ENCODE measurements at regions not wholly inside any gene's neighbourhood (a gene's known extent, or its start where the extent isn't known, plus 50 kb on each side); places are given as distances from the start of the nearest gene placed in this dataset.

DNA sequence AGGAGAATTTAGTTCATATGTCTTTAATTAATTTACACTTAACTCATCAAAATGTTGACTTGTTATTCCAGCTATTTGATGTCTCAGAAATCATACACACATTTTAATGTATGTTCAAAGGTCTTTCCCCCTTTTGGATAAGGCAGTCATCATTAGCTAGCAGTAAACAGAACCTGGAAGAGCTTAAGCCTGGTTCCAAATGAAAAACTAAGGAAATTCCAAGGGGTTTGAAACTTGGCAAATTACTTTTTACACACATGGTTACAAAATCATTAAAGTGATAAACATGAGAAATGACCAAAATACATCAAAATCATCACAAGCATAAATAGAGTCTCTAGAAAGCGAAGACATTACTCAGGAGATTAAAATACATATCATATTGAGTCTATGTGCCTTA is 359.8 kb upstream of the ZNF608 start:
- DNase-seq = no peak

DNA sequence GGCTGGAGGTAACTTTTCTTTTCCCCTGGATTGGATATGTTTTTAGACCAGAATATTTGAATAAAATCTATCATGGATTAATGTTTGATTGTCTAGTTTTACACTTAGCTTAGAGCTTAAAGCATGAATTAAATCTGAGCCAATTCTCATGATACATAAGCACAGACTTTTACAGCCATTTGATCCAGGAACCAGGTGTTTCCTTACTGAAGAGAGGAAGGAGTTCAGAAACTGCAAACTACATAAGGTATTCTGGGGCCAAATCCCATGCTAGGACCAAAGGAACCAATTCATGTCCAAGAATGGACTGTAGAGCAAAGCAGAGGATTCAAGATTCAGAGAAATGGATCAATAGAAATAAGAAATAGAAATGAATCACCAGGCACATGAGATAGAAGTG is 360.4 kb upstream of the ZNF608 start:
- DNase-seq = no peak

DNA sequence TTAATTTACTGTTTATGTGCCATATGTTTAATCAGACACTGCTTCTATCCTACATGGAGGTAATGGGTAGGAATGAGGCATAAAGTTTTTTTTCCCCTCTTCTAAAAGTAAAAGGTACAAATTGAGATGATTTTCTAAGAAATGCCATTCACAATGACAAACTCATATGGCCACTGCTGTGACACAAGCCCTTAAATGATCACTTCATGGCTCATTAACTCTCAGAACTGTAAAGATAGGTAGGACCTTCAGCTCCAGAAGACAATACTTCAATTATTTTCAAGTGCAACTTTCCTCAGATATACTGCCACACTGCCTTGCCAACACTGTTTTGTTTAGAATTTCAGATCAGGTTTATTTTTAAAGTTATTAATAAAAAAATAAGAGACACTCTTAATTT is 362.9 kb upstream of the ZNF608 start:
- no peak for DNase-seq

DNA sequence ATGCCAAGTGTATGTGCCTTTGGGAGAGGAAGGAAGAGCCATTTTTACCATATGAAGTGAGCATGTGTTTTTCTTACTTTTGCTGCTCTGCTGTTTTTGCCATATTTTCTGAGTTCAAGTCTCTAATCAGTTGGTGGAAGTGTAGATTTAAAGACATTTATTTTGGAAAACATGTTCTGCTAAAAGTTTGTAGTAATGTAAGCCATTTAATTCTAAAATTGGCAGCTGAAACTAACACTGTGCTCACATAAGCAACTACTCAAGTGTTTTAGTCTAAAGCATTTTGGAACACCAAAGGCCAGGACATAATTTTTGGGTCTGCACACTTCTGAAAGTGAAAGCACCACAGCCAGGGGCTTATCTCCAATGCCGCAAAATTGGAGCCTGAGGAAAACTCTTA is 363.4 kb upstream of the ZNF608 start:
- no peak for DNase-seq

DNA sequence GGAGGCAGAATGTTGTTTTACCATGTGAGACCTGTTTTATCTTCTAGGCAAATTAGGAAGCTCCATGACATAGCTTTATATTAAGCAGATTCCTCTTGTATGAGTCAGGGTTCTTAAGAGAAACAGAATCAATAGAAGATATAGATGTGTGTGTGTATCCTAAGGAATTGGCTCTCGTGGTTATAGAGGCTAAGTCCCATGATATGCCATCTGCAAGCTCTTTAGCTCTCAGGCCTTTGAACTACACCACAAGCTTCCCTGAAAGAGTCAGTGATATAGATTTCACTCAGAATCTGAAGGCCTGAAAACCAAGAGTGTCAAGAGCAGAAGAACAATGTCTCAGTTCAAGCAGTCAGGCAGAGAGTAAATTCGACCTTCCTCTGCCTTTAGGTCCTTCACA is 365.8 kb upstream of the ZNF608 start:
- DNase-seq = no peak

DNA sequence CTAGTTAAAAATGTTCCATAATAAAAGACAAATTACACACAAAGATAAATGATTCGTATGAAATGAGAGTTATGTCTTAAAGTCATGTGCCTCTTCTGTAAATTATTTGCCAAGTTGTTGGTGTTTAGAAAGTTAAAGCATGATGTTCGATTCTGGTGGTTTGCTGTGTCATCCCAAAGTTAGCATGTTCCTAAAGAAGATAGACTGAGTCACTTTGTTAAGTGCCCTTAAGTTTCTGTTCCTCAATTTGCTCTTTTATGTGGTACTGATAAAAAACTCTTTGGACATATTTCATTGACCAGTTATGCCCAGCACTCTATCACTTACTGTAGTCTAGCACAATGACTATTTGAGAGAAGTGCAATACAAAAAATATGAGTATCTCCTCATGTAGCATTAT is 366.9 kb upstream of the ZNF608 start:
- no peak for DNase-seq

DNA sequence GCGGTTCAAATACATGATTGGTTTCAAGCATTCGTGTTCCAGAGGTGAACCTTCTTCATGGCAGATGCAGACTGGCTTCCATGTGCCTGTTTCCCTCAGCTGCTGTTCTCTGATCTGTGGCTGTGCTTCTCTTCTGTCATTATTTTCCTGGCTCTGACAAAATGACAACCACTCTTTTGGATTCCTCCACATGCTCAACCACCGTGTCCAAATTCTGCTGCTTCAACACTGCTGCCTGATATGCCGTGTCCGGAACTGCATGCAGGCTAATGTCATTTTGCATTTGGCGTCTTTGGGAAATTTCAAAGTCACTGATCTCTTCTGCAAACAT is 368.7 kb upstream of the ZNF608 start:
- no peak for DNase-seq

DNA sequence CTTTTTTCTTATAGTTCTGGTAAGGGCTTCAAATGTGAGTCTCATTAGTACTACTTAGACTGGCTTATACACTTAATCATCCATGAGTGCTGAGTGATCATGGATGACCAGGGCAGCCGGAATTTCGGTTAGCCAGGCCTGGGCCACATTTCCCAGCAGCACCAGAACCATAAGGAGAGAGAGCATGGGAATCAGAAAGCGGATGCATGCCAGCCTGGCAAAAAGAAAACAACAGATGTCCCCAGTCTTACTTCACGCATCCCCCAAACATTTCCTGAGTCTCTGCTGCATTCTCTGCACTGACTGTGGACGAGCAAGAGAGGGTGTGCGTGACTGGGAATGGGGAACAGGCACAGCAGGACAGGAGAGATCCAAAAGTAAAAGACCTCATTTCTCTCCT is 371.1 kb upstream of the ZNF608 start:
- peak; percentile 76 for DNase-seq

DNA sequence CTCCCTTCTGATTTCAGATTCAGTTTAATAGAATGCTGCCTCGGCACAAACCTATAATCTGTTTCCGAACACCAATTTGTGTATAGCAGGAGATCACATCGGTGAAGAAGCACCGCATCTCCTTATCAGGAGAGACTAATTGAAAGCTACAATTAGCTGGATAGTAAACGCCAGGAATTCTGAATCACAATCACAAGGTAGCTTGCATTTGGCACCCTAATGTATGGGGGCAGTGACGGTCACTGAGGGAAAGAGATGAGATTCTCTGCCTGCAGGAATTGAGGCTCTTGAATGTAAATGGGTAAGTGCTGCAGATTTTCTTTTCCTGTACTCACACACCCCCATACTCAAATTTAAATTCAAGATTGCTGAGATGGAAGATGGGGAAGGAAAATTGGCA is 373.6 kb upstream of the ZNF608 start:
- no peak for DNase-seq

DNA sequence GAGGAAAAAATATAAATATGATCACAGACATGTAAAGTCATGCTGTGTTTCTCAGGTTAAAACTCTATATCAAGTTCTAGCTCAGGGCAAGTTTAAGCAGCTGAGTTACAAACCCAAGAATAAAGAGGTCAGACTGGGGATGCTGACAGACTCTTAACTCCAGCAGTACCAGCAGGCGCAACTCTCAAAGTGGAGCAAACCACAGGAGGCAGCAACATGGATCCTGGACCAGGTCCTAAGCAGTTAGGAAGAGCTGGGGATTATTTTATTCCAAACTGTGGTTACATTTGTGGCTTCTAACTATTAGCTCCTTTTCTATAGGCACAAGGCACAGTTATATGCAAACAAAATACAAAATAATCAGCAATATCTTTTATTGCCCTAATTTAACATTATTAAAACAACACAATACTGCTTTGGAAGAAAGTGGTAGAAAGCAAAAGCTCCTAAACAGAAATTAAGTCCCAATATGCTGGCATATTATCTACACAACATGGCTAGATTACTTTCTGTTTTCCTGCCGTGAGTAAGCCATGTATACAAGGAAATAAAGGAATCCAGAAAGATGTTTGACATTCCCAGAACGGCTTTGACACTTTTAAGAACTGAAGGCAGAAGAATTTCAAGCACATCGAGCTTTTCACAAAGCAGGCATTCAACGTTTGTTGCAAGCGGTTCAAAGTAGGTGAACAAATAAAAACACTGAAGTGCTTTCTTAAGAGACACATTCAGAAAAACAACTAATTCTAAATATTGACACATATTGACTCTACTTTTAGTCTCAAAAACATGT is 378.8 kb upstream of the ZNF608 start:
- no peak for DNase-seq

DNA sequence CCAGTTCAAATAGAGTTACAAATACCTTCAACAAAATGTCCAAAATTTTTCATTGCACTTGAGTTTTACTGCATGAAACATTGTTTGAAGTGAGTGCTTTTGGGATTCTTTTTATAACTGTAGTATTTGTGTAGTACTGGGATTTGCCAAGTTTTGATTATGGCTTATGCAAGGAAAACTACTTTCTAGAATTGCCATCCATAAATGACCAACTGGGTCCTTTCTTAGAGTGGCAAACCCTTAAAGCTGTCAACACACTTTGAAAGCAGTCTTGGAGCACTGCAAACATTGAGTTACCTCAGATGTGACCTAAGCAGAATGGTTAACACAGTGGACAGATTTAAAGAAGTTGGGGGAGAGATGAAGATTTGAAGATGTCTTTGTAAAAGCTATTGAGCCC is 379.6 kb upstream of the ZNF608 start:
- DNase-seq = no peak

DNA sequence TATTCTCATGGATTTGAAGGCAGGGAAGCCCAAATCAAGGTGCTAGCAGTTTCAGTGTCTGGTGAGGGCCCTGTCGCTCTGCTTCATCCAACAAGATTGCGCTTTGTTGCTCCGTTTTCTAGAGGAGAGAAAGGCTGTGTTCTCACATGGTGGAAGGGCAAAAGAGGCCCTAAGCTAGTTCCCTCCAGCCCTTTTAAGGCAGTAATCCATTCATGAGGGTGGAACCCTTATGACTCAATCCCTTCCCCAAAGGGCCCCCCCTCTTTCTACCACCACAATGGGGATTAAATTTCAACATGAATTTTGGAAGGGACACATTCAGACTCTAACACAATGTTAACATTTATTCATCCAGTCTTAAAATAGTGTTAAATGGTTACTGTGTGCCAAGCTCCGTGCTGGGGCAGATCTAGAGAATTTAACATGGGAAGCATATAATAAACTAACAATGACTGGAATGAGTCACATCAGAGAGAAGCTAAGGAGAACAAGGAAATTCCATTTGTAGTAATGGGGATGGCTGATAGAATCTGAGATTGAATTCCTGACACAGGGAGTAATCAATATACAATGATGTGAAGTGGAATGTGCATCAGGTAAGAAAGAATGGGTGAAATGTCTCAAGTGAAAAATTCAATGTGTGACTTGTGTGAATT is 382.8 kb upstream of the ZNF608 start:
- DNase-seq = no peak

DNA sequence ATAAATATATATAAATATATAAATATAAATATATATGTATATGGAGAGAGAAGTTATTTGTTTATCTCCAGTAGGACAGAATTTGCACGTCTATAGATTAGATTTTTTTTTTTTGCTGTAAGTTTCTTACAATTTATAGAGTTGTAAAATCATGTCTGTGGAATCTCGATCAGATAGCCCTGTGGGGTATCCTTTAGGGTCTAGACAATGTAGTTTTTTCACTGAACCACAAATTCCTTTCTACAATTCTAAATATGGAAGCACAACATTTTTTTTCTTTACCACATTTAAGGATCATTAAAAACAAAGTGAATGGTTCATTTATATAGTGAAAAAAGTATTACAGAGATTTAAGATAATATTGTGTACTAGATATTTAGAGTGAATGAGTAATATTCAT is 384.2 kb upstream of the ZNF608 start:
- no peak for DNase-seq

DNA sequence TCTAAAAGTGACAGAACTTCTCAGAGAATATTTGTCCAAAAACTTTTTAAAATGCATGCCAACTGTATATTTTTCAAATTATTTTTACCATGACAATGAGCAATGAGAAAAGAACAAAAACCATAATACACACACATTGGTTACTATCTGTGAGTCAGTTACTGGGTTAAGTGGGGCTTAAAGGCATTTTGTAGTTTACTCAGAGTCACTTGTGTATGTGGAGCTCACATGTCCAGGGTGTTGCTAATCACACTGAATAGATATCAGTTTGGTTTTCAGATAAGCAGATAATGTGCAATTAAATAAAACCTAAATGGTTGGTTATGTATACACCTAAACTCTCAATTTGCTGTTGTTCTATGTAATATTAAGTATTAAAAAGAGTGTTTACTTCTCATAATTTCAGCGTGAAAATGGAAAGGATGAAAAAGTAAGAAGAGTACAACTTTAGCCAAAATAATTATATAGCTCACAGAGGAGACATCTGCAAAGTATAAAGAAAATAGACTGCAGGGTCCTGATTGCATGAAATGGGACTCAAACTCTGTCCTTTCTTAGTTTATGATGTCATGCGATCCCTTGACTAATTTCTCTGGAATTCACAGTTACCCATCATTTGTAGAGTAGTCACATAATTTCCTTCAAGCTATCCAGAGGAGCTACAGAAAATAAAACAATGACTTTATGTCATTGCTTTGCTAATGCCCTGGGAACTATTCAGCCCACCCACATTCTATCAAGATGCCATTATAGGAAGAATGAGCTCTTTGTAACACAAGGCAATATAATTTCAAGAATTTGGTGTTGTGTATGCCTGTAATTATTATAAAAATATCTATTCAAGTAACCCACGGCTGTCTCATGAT is 388.0 kb upstream of the ZNF608 start:
- DNase-seq = no peak

DNA sequence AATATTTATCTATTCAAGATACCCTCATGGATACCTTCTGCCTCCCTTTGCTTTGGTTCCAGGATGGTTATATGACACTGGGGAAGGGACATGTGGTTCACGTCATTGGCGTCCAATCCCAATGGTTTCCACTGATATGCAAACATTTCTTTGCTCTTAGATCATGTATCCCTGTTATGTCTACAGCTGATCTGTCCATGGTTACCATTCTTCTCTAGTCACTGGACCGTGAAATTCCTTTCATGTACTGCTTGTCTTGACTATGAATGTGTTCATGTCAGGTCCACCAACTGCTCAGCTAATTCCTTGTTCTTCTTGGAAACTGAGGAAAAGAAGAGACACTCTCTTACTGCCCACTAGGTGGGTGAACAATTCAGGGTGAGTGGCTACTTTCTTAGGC is 391.1 kb upstream of the ZNF608 start:
- no peak for DNase-seq

DNA sequence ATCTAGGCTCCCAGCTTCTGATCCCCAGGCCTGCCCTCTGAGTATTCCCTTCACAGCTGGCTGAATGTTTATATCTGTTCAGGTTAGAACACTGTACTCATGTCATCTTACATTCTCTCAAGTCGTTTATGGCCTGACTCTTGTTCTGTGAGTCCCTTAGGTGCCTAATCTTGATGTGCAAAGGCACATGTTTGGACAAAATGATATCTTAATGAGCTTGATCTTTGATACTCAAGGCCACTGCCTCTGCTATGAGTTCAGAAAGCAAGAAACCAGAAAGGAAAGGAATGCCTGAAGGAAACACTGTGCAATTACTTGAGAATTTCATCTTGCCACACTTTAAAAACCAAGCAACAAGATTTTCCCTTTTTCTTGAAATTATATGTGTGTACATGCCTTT is 391.8 kb upstream of the ZNF608 start:
- no peak for DNase-seq

DNA sequence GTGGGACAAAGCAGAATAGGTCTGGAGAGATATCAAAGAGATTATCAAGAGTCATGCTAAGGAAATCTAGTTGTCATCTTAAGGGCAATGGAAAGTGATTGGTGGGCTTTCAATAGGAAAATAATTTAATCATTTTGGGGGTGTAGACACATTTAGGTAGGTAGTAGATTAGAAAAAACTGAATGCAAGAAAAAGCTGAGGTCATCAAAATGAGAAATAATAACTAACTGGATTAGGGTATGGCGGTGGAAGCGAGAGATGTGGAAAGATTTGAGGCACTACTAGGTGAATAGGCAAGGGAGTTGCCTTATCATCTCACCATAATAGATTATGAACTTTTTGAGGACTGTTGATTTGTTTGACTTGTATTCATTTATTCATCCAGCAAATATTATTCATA is 393.2 kb upstream of the ZNF608 start:
- DNase-seq = no peak

DNA sequence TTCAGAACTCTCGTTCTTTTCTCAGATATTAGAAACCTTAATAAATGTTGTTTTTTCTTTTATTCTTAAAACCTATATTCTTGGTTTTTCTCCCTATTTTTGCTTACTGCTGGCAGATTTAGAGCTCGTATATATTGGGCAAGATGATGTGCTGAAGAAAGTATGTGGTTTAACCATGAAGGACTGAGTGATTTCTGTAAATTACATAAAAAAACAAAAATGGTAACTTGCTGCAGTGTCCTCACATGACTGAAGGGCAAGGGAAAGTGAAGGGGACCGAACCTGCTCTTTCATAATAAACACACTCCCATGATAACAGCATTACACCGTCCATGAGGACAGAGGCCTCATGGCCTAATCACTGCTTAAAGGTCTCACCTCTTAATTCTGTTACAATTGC is 393.8 kb upstream of the ZNF608 start:
- no peak for DNase-seq

DNA sequence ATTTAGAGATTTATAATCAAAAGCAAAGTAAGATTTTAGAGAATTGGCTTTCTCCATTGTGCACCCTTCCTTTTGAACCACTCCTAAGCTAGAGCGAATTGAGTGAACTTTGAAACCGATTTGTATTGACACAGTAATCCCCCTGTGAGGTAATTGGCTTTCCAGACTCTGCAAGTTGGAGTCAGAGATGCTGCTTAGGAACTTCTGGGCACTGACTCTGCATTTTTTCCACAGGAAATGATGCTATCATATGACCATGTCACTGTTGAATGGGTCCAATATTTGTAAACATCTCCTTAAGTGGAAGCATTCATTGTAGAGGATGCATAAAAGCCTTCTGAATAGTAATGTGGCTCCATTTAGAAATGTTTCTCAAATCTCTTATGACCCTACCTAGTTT is 394.4 kb upstream of the ZNF608 start:
- no peak for DNase-seq

DNA sequence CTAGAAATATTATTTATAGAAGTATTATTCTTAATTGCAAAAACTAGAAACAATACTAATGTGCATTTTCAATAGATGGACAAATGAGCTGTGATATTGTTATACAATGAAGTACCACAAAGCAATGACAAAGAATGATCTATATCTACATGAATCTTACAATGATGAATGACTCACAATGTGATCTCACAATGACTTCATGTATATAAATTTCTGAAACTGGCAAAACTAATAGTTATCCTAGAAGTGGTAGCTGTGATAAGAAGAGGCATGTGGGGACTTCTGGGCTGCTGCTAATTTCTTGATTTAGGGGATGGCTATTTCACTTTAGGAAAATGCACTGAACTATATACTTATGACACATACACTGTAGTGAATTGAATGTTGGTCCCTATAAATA is 396.0 kb upstream of the ZNF608 start:
- no peak for DNase-seq

DNA sequence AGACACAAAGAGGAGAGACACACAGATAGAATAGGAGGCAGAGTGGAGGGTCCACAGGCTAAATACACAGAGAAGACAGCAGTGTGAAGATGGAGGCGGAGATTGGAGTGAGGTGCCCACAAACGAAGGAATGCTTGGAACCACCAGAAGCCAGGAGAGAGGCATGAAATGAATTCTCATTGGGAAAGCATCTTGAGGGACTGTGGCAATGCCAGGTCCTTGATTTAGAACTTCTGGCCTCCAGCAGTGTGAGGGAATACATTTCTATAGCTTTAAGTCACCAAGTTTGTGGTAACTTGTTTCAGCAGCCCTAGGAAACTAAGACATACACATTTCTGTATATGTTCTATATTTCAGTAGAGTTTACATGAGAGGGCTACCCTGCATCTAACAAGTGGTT is 396.6 kb upstream of the ZNF608 start:
- no peak for DNase-seq

DNA sequence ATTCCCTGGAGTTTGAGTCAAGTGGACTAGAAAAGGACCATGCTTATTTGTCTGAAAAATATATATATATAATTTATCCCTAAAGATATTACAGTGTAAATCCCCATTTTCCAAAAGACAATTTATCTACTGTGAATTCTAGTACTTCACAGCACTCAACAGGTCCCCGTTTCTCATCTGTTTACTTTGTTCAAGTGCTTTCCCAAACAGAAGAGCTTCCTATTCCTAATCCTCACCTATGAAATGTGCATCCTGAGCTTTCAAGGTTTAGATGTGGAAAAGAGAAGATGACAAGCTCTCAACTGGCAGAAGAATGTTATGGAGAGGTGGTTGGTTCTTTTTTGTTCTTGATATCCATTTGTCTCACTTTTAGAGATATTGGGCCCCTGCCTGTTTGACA is 401.6 kb upstream of the ZNF608 start:
- DNase-seq = no peak

DNA sequence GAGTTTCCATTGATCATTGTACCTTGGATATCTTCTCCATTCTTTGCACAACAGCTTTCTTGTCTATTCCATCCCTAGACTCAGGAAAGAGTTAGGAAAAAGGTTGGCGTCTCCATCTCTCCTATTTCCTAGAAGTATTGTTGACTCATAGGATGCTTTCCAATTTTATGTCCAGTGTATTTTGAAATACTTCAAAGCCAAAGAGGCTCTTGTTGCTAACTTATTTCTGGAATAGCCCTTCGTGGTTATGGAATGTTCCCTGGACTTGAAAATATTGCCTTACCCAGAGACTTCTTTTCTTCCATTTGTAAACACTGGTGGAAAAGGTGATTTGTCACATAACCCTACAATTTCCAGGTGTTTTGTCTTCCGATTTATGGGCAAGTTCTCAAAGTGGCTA is 402.3 kb upstream of the ZNF608 start:
- DNase-seq = no peak

DNA sequence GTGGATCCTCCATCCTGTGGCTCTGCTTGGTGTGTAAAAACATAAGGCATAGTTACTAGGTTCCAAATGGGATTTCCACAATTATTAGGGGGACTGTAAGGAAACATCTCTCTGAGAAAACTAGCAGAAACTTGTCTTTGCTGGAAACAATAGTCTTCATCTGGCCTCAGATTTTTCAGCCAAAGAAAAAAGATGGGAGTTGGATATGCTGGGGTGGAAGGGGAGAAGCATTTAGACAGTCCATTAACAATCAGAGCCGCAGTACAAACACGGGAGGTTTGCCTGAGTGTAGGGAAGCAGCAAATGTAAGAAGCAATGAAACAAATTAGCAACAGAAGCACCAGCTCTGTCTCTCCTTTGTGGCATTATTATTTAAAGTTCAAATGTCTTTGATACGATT is 402.7 kb upstream of the ZNF608 start:
- no peak for DNase-seq
